ENCODE measurements at regions not wholly inside any gene's neighbourhood (a gene's known extent, or its start where the extent isn't known, plus 50 kb on each side); places are given as distances from the start of the nearest gene placed in this dataset.

DNA sequence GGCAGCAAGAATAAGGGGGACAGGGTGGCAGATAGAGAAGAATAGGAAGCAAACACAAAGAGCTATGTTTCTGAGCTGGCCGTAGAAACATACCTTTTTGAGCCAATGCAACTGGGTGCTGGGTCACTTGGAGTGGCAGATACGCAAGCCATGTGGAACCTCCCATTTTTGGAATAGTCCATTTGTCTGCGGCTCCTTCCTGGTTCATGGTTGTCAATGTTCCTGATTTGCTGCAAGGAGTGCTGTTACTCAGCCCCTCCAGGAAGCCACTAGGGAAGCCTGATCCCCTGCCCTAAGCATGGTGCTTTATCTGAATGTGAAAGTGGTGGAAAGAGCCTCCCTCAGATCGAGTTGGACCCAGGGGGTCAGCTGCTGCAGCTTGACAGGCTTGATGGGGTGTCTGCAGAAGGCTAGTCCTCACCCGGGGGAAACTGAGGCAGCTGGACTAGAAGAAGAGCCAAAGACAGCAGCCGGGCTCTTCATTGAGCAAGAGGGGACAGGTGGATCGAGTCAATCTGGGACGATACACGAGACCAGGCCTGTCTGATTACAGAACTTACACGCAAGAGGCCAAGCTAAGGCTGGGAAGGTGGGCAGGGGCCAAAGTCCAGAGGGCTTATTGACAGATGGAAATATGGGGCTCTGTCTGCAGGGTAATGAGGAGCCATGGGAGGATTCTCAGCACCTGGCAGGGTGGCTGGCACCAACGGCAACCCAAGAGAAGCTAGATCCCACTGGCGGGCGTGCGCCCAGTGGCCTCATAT is 57.4 kb upstream of the CTNNBL1 start:
- Histone ChIP-seq H3K4me3 (ENCODE audit: extremely low read depth in 1 of 4, insufficient read depth in 2 of 4, low read depth in 3 of 4, low read length in 4 of 4) (no peak overlapping the region), H3K9ac (replicated peaks in 1 of 4; ENCODE audit: extremely low read depth in 1 of 4, low read depth in 3 of 4, low read length in 3 of 4) (no peak overlapping the region), H3K14ac (ENCODE audit: insufficient read length) (no peak overlapping the region), H2AK5ac (ENCODE audit: low read depth, low read length) (no peak overlapping the region), H2BK15ac (ENCODE audit: low read length) (no peak overlapping the region), H2BK120ac (replicated peaks; ENCODE audit: low read depth, low read length) (no peak overlapping the region), H3K4me2 (ENCODE audit: insufficient read depth in 1 of 2, low read depth in 2 of 2, low read length in 2 of 2) (no peak overlapping the region), H3K4ac (replicated peaks; ENCODE audit: insufficient read length, low read depth, low read length) (no peak overlapping the region), H3K23me2 (ENCODE audit: low read depth, low read length) (no peaks in the 10 kb centered on the region), H2AFZ (ENCODE audit: low read length) (no peak overlapping the region), H4K5ac (ENCODE audit: insufficient read length, low read depth, low read length) (no peak overlapping the region), H3K27me3 (replicated peaks in 1 of 4; ENCODE audit: control insufficient read depth in 3 of 4, extremely low read depth in 1 of 4, insufficient read depth in 3 of 4, low read length in 3 of 4) (no peaks in the 10 kb centered on the region), H3K79me2 (ENCODE audit: control insufficient read depth in 1 of 2, insufficient read depth in 2 of 2, low read length in 2 of 2) (no peaks in the 10 kb centered on the region), H3K27ac (ENCODE audit: low read depth, low read length) (no peak overlapping the region), H3K4me1 (replicated peaks in 1 of 4; ENCODE audit: control insufficient read depth in 3 of 4, insufficient read depth in 4 of 4, low read length in 3 of 4) (no peaks in the 10 kb centered on the region), H3K56ac (replicated peaks; ENCODE audit: insufficient read length, low read depth, low read length) (no peak overlapping the region), H3K79me1 (ENCODE audit: low read depth, low read length) (no peaks in the 10 kb centered on the region), H3K23ac (ENCODE audit: insufficient read length) (no peak overlapping the region), H4K20me1 (replicated peaks in 1 of 2; ENCODE audit: control insufficient read depth in 1 of 2, insufficient read depth in 2 of 2, low read length in 2 of 2) (no peaks in the 10 kb centered on the region), H4K91ac (replicated peaks; ENCODE audit: insufficient read length, low read length) (no peak overlapping the region), H3K18ac (ENCODE audit: extremely low read depth, low read length) (no peak overlapping the region), H3K9me3 (ENCODE audit: insufficient read depth in 2 of 2, low read depth in 1 of 2, low read length in 1 of 2) (no peaks in the 10 kb centered on the region; a peak in 1 of 4 replicates), H2BK5ac (ENCODE audit: low read depth, low read length) (no peak overlapping the region), H2BK12ac (ENCODE audit: low read depth, low read length) (no peak overlapping the region), H3K36me3 (ENCODE audit: control insufficient read depth in 2 of 4, insufficient read depth in 4 of 4, low read length in 3 of 4) (no peaks in the 10 kb centered on the region), H2BK20ac (ENCODE audit: low read length) (no peak overlapping the region), H4K8ac (ENCODE audit: extremely low read depth, insufficient read depth, low read length) (no peak overlapping the region)
- ChIA-PET POLR2A (ENCODE audit: partially characterized antibody) (no interaction called here), CTCF (ENCODE audit: partially characterized antibody) (interaction anchor here (1.2 to 2.0 kb wide), 4 partner anchors 10 to 122 kb away, joined by 3 to 9 read pairs (median 6); no protein-coding TSS in a partner anchor)
- FAIRE-seq (no peak), DNase-seq (ENCODE audit: low read depth in 1 of 2, low spot score in 2 of 2) (no peak)
- WGBS, 2 experiments (ENCODE audit: extremely low coverage in 1 of 2, insufficient coverage in 1 of 2, insufficient read length in 1 of 2, insufficient replicate concordance in 2 of 2, low coverage in 1 of 2, low lambda C conversion rate in 2 of 2, missing lambda C conversion rate in 1 of 2): 77% methylated on average over 14 of the region's 14 CpGs; no CpG with 5 or more reads in 1 of the 2 experiments
- no peak for TF ChIP-seq HDAC2 (IDR thresholded peaks at IDR 0.05; ENCODE audit: borderline replicate concordance in 1 of 2, low read depth in 2 of 2, low read length in 2 of 2)
- no peak for TF ChIP-seq EZH2 (IDR thresholded peaks at IDR 0.05; ENCODE audit: low read depth, low read length, severe bottlenecking)
- no peak for TF ChIP-seq JUN (IDR thresholded peaks at IDR 0.05; ENCODE audit: low read depth, low read length)
- no peak for TF ChIP-seq MAFK (IDR thresholded peaks at IDR 0.05; ENCODE audit: low read depth, low read length)
- no peak for TF ChIP-seq BACH1 (IDR thresholded peaks at IDR 0.05; ENCODE audit: low read length)
- TF ChIP-seq, protein P1, sequence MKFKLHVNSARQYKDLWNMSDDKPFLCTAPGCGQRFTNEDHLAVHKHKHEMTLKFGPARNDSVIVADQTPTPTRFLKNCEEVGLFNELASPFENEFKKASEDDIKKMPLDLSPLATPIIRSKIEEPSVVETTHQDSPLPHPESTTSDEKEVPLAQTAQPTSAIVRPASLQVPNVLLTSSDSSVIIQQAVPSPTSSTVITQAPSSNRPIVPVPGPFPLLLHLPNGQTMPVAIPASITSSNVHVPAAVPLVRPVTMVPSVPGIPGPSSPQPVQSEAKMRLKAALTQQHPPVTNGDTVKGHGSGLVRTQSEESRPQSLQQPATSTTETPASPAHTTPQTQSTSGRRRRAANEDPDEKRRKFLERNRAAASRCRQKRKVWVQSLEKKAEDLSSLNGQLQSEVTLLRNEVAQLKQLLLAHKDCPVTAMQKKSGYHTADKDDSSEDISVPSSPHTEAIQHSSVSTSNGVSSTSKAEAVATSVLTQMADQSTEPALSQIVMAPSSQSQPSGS (IDR thresholded peaks at IDR 0.05; ENCODE audit: low read length): no peak
- no peak for TF ChIP-seq ASH2L (IDR thresholded peaks at IDR 0.05; ENCODE audit: low read length)
- no peak for TF ChIP-seq SP4 (IDR thresholded peaks at IDR 0.05; ENCODE audit: low read length)
- TF ChIP-seq PHF8 (conservative IDR thresholded peaks at IDR 0.05; ENCODE audit: low read depth, low read length): no peak

Data from H1 (cell line).